ENCODE measurements at regions not wholly inside any gene's neighbourhood (a gene's known extent, or its start where the extent isn't known, plus 50 kb on each side); places are given as distances from the start of the nearest gene placed in this dataset.

GRCh38 chr2:140033638-140034037, 1253.4 kb upstream of the NXPH2 start:
- no TSS peak for BruUV-seq (replicated peaks)
- dilution Hi-C loops (cut with MboI; ENCODE audit: extremely low pct_ligation_motif_present, low sequenced_read_pairs), result no loop called here
- intact Hi-C loops (cut with micrococcal nuclease), result no loop called here
- no peak for DNase-seq (ENCODE audit: low read depth, low spot score)
- H3K9me1 ChIP-seq (replicated peaks; ENCODE audit: control insufficient read depth, extremely low read depth, insufficient read depth, low read length), result no peaks in the 10 kb centered on the region
- no peaks in the 10 kb centered on the region for H3K9me3 ChIP-seq (replicated peaks; ENCODE audit: control insufficient read depth, insufficient read depth, low read length)
- no peak overlapping the region for H3K9ac ChIP-seq (replicated peaks; ENCODE audit: extremely low read depth, insufficient read depth, low read length)
- ChIA-PET CTCF (interaction anchor here (1.8 kb wide), 1 partner anchor 10 kb away, joined by 7 read pairs; no protein-coding TSS in a partner anchor), POLR2A (no interaction called here)
- H4K20me1 ChIP-seq (replicated peaks; ENCODE audit: control insufficient read depth, extremely low read depth, insufficient read depth, low read length), result no peaks in the 10 kb centered on the region
- no peak overlapping the region for H3K27ac ChIP-seq (ENCODE audit: insufficient read depth, low read depth, low read length)
- TF ChIP-seq POLR2A (IDR thresholded peaks at IDR 0.05; ENCODE audit: low read depth, low read length) (no peak), JUN (IDR thresholded peaks at IDR 0.05; ENCODE audit: borderline replicate concordance, insufficient read depth, insufficient read length, low read depth) (no peak), CTCF (IDR thresholded peaks at IDR 0.05; ENCODE audit: extremely low read depth in 1 of 2, insufficient read depth in 1 of 2, low read depth in 1 of 2, low read length in 2 of 2) (no peak), FOS (IDR thresholded peaks at IDR 0.05; ENCODE audit: borderline replicate concordance, insufficient read depth, low read length) (no peak), EZH2 (IDR thresholded peaks at IDR 0.05; ENCODE audit: borderline replicate concordance, low read depth, low read length, severe bottlenecking) (no peak), MAX (IDR thresholded peaks at IDR 0.05; ENCODE audit: insufficient read depth, insufficient read length) (no peak), GATA2 (IDR thresholded peaks at IDR 0.05; ENCODE audit: insufficient read depth, insufficient read length, low read depth, low read length) (no peak), MYC (IDR thresholded peaks at IDR 0.05; ENCODE audit: low read depth, low read length) (no peak), POLR2AphosphoS5 (IDR thresholded peaks at IDR 0.05; ENCODE audit: insufficient read depth, low read depth, low read length) (no peak)
- no peak overlapping the region for H3K4me3 ChIP-seq (replicated peaks in 1 of 3; ENCODE audit: insufficient read depth in 1 of 3, low read depth in 1 of 3, low read length in 3 of 3)
- no peaks in the 10 kb centered on the region for H3K27me3 ChIP-seq (ENCODE audit: control insufficient read depth in 2 of 2, insufficient read depth in 2 of 2, low read length in 2 of 2)
- no peaks in the 10 kb centered on the region for H3K4me1 ChIP-seq (ENCODE audit: control insufficient read depth, extremely low read depth, insufficient read depth, low read length)
- no peaks in the 10 kb centered on the region for H3K36me3 ChIP-seq (ENCODE audit: control insufficient read depth in 2 of 2, extremely low read depth in 1 of 2, insufficient read depth in 2 of 2, low read length in 2 of 2)
- no peak overlapping the region for H2AFZ ChIP-seq (ENCODE audit: low read depth, low read length)
- no peak overlapping the region for H3K4me2 ChIP-seq (ENCODE audit: insufficient read depth, low read length)
- no peak for FAIRE-seq
- no peaks in the 10 kb centered on the region for H3K79me2 ChIP-seq (ENCODE audit: control insufficient read depth, insufficient read depth, low read length)
